AG04450 (cell line): ENCODE measurements at regions not wholly inside any gene's neighbourhood (a gene's known extent, or its start where the extent isn't known, plus 50 kb on each side); places are given as distances from the start of the nearest gene placed in this dataset.

Experiments
- CTCF ChIA-PET: fragments of 300-600, 350-600 bp; formaldehyde crosslinking; extraction: SDS; loops from one replicate; lab custom pipeline; 2022; ENCODE audit warnings: antibody characterized with exemption, inconsistent platforms; lab: Charles Lee
- POLR2A ChIA-PET: fragments of 350-600 bp; formaldehyde crosslinking; extraction: SDS; loops from one replicate; lab custom pipeline; 2021; ENCODE audit warnings: antibody characterized with exemption, inconsistent platforms; lab: Yijun Ruan, JAX
- DNase-seq: peaks from one replicate; pipeline ENCODE4 v3.0.0-alpha.2; 2011; ENCODE audit warnings: low read depth, low spot score
- H3K27ac ChIP-seq: one replicate; pipeline ENCODE4 v1.5.1; 2012; ENCODE audit warnings: low read depth, low read length, control low read depth
- H3K27me3 ChIP-seq: one replicate; pipeline ENCODE4 v1.6.0; 2012; ENCODE audit warnings: low read length; ENCODE audit not compliant: control insufficient read depth, insufficient read depth
- H3K4me3 ChIP-seq: 2 replicates; pipeline ENCODE4 v1.5.1; 2011; ENCODE audit warnings: mild to moderate bottlenecking, low read depth, low read length, control low read depth
- H3K9me3 ChIP-seq: 2 replicates; pipeline ENCODE4 v1.5.1; 2012; ENCODE audit warnings: low read length; ENCODE audit not compliant: control insufficient read depth, insufficient read depth
- CTCF ChIP-seq: IDR thresholded peaks from 2 replicates; pipeline ENCODE4 v1.5.1; 2011; ENCODE audit warnings: low read depth, low read length, control low read depth, inconsistent platforms

- Histone ChIP-seq H3K27me3 (no peaks in the 10 kb centered on the region), H3K4me3 (no peak overlapping the region), H3K9me3 (no peaks in the 10 kb centered on the region), H3K27ac (no peak overlapping the region)
- DNase-seq: no peak
- no peak for TF ChIP-seq CTCF
- ChIA-PET CTCF (interaction anchor here (1.0 kb wide), 1 partner anchor 25 kb away, joined by 3 read pairs; no protein-coding TSS in a partner anchor), POLR2A (no interaction called here)
Observed at GRCh38 chr6:163930012-163930411, 515.5 kb downstream of the QKI start.

GRCh38 chr6:163929538-163929937 is 515.0 kb downstream of the QKI start:
- no peak overlapping the region for H3K27ac ChIP-seq
- no peak for TF ChIP-seq CTCF
- no peak for DNase-seq
- no peaks in the 10 kb centered on the region for H3K27me3 ChIP-seq
- peaks cover 4% of the 10 kb centered on the region; the same call in 1 of the 2 replicates for H3K9me3 ChIP-seq
- CTCF ChIA-PET: interaction anchor here (1.0 kb wide), 1 partner anchor 25 kb away, joined by 3 read pairs; no protein-coding TSS in a partner anchor
- no peak overlapping the region for H3K4me3 ChIP-seq
- POLR2A ChIA-PET: no interaction called here

- no peak for TF ChIP-seq CTCF
- POLR2A ChIA-PET: no interaction called here
Observed at GRCh38 chr6:163926642-163927041, 512.1 kb downstream of the QKI start.

GRCh38 chr6:163925839-163926238 is 511.3 kb downstream of the QKI start:
- no peak overlapping the region for H3K4me3 ChIP-seq
- H3K27me3 ChIP-seq: no peaks in the 10 kb centered on the region
- no peak for DNase-seq
- no peak overlapping the region for H3K27ac ChIP-seq
- TF ChIP-seq CTCF: no peak
- ChIA-PET POLR2A (no interaction called here), CTCF (no interaction called here)
- peaks cover 4% of the 10 kb centered on the region; the same call in 1 of the 2 replicates for H3K9me3 ChIP-seq

More at GRCh38 chr6:163926642-163927041, 512.1 kb downstream of the QKI start:
- no peak overlapping the region for H3K27ac ChIP-seq
- H3K27me3 ChIP-seq: no peaks in the 10 kb centered on the region
- H3K9me3 ChIP-seq: peaks cover 4% of the 10 kb centered on the region; the same call in 1 of the 2 replicates
- DNase-seq: no peak
- CTCF ChIA-PET: no interaction called here
- no peak overlapping the region for H3K4me3 ChIP-seq

GRCh38 chr6:163923658-163924411 is 509.3 kb downstream of the QKI start:
- H3K27me3 ChIP-seq: no peaks in the 10 kb centered on the region

More at GRCh38 chr6:163923658-163924411, 509.3 kb downstream of the QKI start:
- H3K4me3 ChIP-seq: no peak overlapping the region
- POLR2A ChIA-PET: no interaction called here
- peaks cover 4% of the 10 kb centered on the region; the same call in 1 of the 2 replicates for H3K9me3 ChIP-seq
- no peak for TF ChIP-seq CTCF
- no peak overlapping the region for H3K27ac ChIP-seq
- CTCF ChIA-PET: no interaction called here
- no peak for DNase-seq
